ENCODE measurements at regions not wholly inside any gene's neighbourhood (a gene's known extent, or its start where the extent isn't known, plus 50 kb on each side); places are given as distances from the start of the nearest gene placed in this dataset.

- Histone ChIP-seq H3K36me3 (no peaks in the 10 kb centered on the region), H3K9me3 (no peaks in the 10 kb centered on the region), H3K27me3 (no peaks in the 10 kb centered on the region), H3K4me1 (no peaks in the 10 kb centered on the region), H3K4me3 (no peak overlapping the region), H3K27ac (no peak overlapping the region)
- intact Hi-C loops (cut with DNase I; ENCODE audit: low total_unique reads): no loop called here
- 63 to 83% (median 75%) methylated on average over 1 of the region's 1 CpG for WGBS, 5 donors
- DNase-seq: no peak
- TF ChIP-seq POLR2A (IDR thresholded peaks at IDR 0.05) (no peak), EP300 (IDR thresholded peaks at IDR 0.05) (no peak), POLR2AphosphoS5 (IDR thresholded peaks at IDR 0.05) (no peak)
- TF ChIP-seq, protein P1, sequence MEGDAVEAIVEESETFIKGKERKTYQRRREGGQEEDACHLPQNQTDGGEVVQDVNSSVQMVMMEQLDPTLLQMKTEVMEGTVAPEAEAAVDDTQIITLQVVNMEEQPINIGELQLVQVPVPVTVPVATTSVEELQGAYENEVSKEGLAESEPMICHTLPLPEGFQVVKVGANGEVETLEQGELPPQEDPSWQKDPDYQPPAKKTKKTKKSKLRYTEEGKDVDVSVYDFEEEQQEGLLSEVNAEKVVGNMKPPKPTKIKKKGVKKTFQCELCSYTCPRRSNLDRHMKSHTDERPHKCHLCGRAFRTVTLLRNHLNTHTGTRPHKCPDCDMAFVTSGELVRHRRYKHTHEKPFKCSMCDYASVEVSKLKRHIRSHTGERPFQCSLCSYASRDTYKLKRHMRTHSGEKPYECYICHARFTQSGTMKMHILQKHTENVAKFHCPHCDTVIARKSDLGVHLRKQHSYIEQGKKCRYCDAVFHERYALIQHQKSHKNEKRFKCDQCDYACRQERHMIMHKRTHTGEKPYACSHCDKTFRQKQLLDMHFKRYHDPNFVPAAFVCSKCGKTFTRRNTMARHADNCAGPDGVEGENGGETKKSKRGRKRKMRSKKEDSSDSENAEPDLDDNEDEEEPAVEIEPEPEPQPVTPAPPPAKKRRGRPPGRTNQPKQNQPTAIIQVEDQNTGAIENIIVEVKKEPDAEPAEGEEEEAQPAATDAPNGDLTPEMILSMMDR (IDR thresholded peaks at IDR 0.05): no peak
Observed at GRCh38 chr4:72953571-72953970, 115.9 kb downstream of the COX18 start.

DNA sequence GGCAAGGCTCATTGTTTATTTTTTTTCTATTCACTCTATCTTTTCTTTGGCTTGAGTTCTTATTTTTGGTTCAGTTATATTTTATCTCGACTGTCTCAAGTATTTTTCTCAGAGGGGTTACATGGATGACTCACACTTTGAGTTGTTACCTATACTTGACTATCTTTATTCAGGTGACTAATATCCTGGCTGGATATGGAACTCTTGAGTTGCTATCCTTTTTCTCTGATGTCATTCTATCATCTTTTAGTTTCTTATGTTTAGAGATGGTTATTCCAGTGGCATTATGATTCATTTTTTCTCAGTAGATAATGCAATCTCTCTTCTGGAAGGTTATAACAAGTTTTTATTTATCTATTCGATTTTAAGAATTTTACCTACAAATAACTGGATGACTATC lies 117.9 kb downstream of the COX18 start:
- no peaks in the 10 kb centered on the region for H3K36me3 ChIP-seq
- no peak for DNase-seq

DNA sequence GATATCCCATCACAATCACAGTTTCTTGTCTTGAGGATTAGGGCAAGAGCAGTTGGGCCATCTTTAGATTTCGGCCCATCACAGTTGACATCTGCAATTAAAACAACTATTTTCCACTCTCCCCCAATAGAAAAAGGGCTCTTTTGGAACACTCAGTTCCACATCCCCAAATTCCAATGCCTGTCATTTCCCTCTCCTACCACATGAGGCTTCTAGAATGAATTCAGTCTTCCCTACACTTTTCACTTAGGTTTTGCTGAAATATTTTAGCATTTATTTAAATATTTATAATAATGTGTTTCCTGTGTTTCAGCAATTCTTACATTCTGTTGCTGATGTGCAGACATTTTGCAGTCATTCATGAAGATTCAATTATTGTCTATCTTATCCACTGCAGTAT lies 118.4 kb downstream of the COX18 start:
- no peak overlapping the region for H3K27ac ChIP-seq
- H3K9me3 ChIP-seq: peaks cover 0 to 2% (median 0%) of the 10 kb centered on the region in 4 donors
- 84 to 100% (median 95%) methylated on average over 1 of the region's 1 CpG for WGBS, 5 donors
- no peak overlapping the region for H3K4me3 ChIP-seq
- intact Hi-C loops (cut with DNase I; ENCODE audit: low total_unique reads): no loop called here
- no peaks in the 10 kb centered on the region for H3K36me3 ChIP-seq
- DNase-seq: no peak
- no peaks in the 10 kb centered on the region for H3K4me1 ChIP-seq
- H3K27me3 ChIP-seq: no peaks in the 10 kb centered on the region
- TF ChIP-seq POLR2AphosphoS5 (IDR thresholded peaks at IDR 0.05) (no peak), EP300 (IDR thresholded peaks at IDR 0.05) (no peak), POLR2A (IDR thresholded peaks at IDR 0.05) (no peak)
- TF ChIP-seq, protein P1 (IDR thresholded peaks at IDR 0.05): no peak

More for the DNA sequence above, 117.9 kb downstream of the COX18 start:
- intact Hi-C loops (cut with DNase I; ENCODE audit: low total_unique reads): no loop called here
- Histone ChIP-seq H3K27ac (no peak overlapping the region), H3K9me3 (no peaks in the 10 kb centered on the region), H3K27me3 (no peaks in the 10 kb centered on the region), H3K4me1 (no peaks in the 10 kb centered on the region), H3K4me3 (no peak overlapping the region)
- TF ChIP-seq POLR2A (IDR thresholded peaks at IDR 0.05): no peak
- TF ChIP-seq, protein P1 (IDR thresholded peaks at IDR 0.05): no peak
- TF ChIP-seq POLR2AphosphoS5 (IDR thresholded peaks at IDR 0.05): no peak
- no peak for TF ChIP-seq EP300 (IDR thresholded peaks at IDR 0.05)
- WGBS, 5 donors: 68 to 82% (median 75%) methylated on average over 2 of the region's 2 CpGs

- no peaks in the 10 kb centered on the region for H3K4me1 ChIP-seq
- TF ChIP-seq EP300 (IDR thresholded peaks at IDR 0.05) (no peak), POLR2A (IDR thresholded peaks at IDR 0.05) (no peak), POLR2AphosphoS5 (IDR thresholded peaks at IDR 0.05) (no peak)
- TF ChIP-seq, protein P1 (IDR thresholded peaks at IDR 0.05): no peak
- 93 to 100% (median 97%) methylated on average over 1 of the region's 1 CpG for WGBS, 5 donors
Observed at GRCh38 chr4:72948080-72948479, 121.4 kb downstream of the COX18 start.

More at GRCh38 chr4:72948080-72948479, 121.4 kb downstream of the COX18 start:
- Histone ChIP-seq H3K4me3 (no peak overlapping the region), H3K9me3 (peaks cover 0 to 8% (median 2%) of the 10 kb centered on the region in 4 donors), H3K27ac (no peak overlapping the region), H3K27me3 (no peaks in the 10 kb centered on the region), H3K36me3 (no peaks in the 10 kb centered on the region)
- DNase-seq: no peak
- intact Hi-C loops (cut with DNase I; ENCODE audit: low total_unique reads): no loop called here

All from stomach (tissue), 8 donors.